DOHH2 (cell line): ENCODE measurements at regions not wholly inside any gene's neighbourhood (a gene's known extent, or its start where the extent isn't known, plus 50 kb on each side); places are given as distances from the start of the nearest gene placed in this dataset.

ENCODE experiments used
- H3F3A ChIP-seq: fragments of 200-600 bp; sonication (generic), shearing (Covaris generic); 2 replicates; pipeline ENCODE4 v1.6.0; 2016; ENCODE audit warnings: antibody characterized with exemption, mild to moderate bottlenecking; ENCODE audit not compliant: control insufficient read depth, insufficient read depth
- H3K27ac ChIP-seq: fragments of 200-600 bp; sonication (generic); 2 replicates; pipeline ENCODE4 v1.5.1; 2014; ENCODE audit warnings: low read depth, mild to moderate bottlenecking, low read length, moderate library complexity
- H3K27me3 ChIP-seq: fragments of 200-600 bp; sonication (generic); 2 replicates; pipeline ENCODE4 v1.6.1; 2014; ENCODE audit warnings: mild to moderate bottlenecking, low read length, mixed read lengths; ENCODE audit not compliant: control insufficient read depth
- H3K36me3 ChIP-seq: fragments of 200-600 bp; sonication (generic); 2 replicates; pipeline ENCODE4 v1.6.1; 2014; ENCODE audit warnings: mild to moderate bottlenecking, low read length, moderate library complexity, mixed read lengths; ENCODE audit not compliant: control insufficient read depth
- H3K4me1 ChIP-seq: fragments of 200-600 bp; sonication (generic); 2 replicates; pipeline ENCODE4 v1.6.1; 2014; ENCODE audit warnings: mild to moderate bottlenecking, low read length, mixed read lengths; ENCODE audit not compliant: control insufficient read depth
- H3K4me2 ChIP-seq: fragments of 200-600 bp; sonication (generic); 2 replicates; pipeline ENCODE4 v1.6.0; 2014; ENCODE audit warnings: mild to moderate bottlenecking, low read length, moderate library complexity
- H3K4me3 ChIP-seq: fragments of 200-600 bp; sonication (generic); 2 replicates; pipeline ENCODE4 v1.5.1; 2014; ENCODE audit warnings: mild to moderate bottlenecking, low read length, mixed read lengths
- H3K79me2 ChIP-seq: fragments of 200-600 bp; sonication (generic); 2 replicates; pipeline ENCODE4 v1.6.1; 2014; ENCODE audit warnings: mild to moderate bottlenecking, low read length, mixed read lengths; ENCODE audit not compliant: control insufficient read depth
- H3K9me2 ChIP-seq: fragments of 200-600 bp; sonication (generic); replicated peaks from 2 replicates; pipeline ENCODE4 v1.6.1; 2014; ENCODE audit warnings: mild to moderate bottlenecking, low read length, mixed read lengths; ENCODE audit not compliant: control insufficient read depth
- H3K9me3 ChIP-seq: fragments of 200-600 bp; sonication (generic); 2 replicates; pipeline ENCODE4 v1.6.1; 2014; ENCODE audit warnings: antibody characterized with exemption, low read length, mixed read lengths; ENCODE audit not compliant: control insufficient read depth, insufficient read depth
- H4K20me1 ChIP-seq: fragments of 200-600 bp; sonication (generic); 2 replicates; pipeline ENCODE4 v1.6.0; 2014; ENCODE audit warnings: low read depth, mild to moderate bottlenecking, antibody characterized with exemption, low read length, moderate library complexity; ENCODE audit not compliant: control insufficient read depth, insufficient read depth
- EZH2phosphoT487 ChIP-seq: fragments of 200-600 bp; sonication (generic); IDR thresholded peaks from 2 replicates; pipeline ENCODE4 v1.6.1; 2017; ENCODE audit warnings: borderline replicate concordance, mild to moderate bottlenecking, antibody characterized with exemption, low read length, moderate library complexity, mixed read lengths
- TF ChIP-seq, protein P1 (sequence below): fragments of 200-600 bp; sonication (generic); IDR thresholded peaks from one replicate; pipeline ENCODE4 v1.5.1; 2014; ENCODE audit warnings: antibody characterized with exemption, mild to moderate bottlenecking, low read depth, low read length; ENCODE audit not compliant: poor library complexity, severe bottlenecking

- H3K4me3 ChIP-seq, result no peak overlapping the region
- TF ChIP-seq, protein P1, sequence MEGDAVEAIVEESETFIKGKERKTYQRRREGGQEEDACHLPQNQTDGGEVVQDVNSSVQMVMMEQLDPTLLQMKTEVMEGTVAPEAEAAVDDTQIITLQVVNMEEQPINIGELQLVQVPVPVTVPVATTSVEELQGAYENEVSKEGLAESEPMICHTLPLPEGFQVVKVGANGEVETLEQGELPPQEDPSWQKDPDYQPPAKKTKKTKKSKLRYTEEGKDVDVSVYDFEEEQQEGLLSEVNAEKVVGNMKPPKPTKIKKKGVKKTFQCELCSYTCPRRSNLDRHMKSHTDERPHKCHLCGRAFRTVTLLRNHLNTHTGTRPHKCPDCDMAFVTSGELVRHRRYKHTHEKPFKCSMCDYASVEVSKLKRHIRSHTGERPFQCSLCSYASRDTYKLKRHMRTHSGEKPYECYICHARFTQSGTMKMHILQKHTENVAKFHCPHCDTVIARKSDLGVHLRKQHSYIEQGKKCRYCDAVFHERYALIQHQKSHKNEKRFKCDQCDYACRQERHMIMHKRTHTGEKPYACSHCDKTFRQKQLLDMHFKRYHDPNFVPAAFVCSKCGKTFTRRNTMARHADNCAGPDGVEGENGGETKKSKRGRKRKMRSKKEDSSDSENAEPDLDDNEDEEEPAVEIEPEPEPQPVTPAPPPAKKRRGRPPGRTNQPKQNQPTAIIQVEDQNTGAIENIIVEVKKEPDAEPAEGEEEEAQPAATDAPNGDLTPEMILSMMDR, result no peak
- TF ChIP-seq EZH2phosphoT487, result no peak
- peaks cover 3% of the 10 kb centered on the region; the same call in 1 of the 2 replicates for H3K9me3 ChIP-seq
- H3K36me3 ChIP-seq, result 0 out of 2 replicates have a peak, but pooled peaks cover 2% of the 10 kb centered on the region
- no peak overlapping the region for H3K27ac ChIP-seq
- H3K9me2 ChIP-seq, result no peaks in the 10 kb centered on the region
- H3K4me2 ChIP-seq, result no peak overlapping the region
- H3K27me3 ChIP-seq, result no peaks in the 10 kb centered on the region
- H3K4me1 ChIP-seq, result peaks cover 33% of the 10 kb centered on the region
- no peaks in the 10 kb centered on the region for H4K20me1 ChIP-seq
- no peaks in the 10 kb centered on the region for H3K79me2 ChIP-seq
- H3F3A ChIP-seq, result no peaks in the 10 kb centered on the region
Observed at GRCh38 chr3:59254976-59255375, 205.2 kb upstream of the CFAP20DC start.

- Histone ChIP-seq H3K27ac (no peak overlapping the region), H3K4me2 (no peak overlapping the region), H3K36me3 (peaks cover 4% of the 10 kb centered on the region), H3K9me2 (no peaks in the 10 kb centered on the region), H3K79me2 (no peaks in the 10 kb centered on the region), H3K27me3 (no peaks in the 10 kb centered on the region), H3F3A (no peaks in the 10 kb centered on the region), H3K4me3 (no peak overlapping the region), H3K4me1 (peaks cover 39% of the 10 kb centered on the region), H4K20me1 (no peaks in the 10 kb centered on the region), H3K9me3 (peaks cover 4% of the 10 kb centered on the region; the same call in 1 of the 2 replicates)
- TF ChIP-seq EZH2phosphoT487, result no peak
- TF ChIP-seq, protein P1, result no peak
Observed at GRCh38 chr3:59254433-59254832, 204.6 kb upstream of the CFAP20DC start.

DNA sequence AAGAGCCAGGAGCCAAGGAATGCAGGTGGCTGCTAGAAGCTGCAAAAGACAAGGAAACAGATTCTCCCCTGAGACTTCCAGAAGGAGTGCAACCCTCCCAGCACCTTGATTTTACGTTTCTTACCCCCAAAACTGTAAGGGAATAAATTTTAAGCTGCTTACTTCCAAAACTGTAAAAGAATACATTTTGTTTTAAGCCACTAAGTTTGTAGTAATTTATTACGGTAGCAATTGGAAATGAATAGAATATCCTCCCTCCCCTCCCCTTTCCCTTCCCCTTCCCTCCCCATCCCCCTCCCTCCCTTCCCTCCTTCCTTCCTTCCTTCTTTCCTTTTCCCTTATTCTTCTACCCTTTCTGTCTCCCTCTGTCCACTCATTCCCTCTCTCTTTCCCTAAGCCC, 203.7 kb upstream of the CFAP20DC start:
- TF ChIP-seq, protein P1, result no peak
- TF ChIP-seq EZH2phosphoT487, result no peak
- H3K36me3 ChIP-seq, result peaks cover 11% of the 10 kb centered on the region
- H4K20me1 ChIP-seq, result no peaks in the 10 kb centered on the region
- no peak overlapping the region for H3K4me2 ChIP-seq
- peaks cover 11% of the 10 kb centered on the region for H3K9me3 ChIP-seq
- no peak overlapping the region for H3K4me3 ChIP-seq
- H3K79me2 ChIP-seq, result no peaks in the 10 kb centered on the region
- H3K9me2 ChIP-seq, result no peaks in the 10 kb centered on the region
- no peaks in the 10 kb centered on the region for H3F3A ChIP-seq
- H3K4me1 ChIP-seq, result peaks cover 46% of the 10 kb centered on the region
- H3K27ac ChIP-seq, result no peak overlapping the region
- H3K27me3 ChIP-seq, result no peaks in the 10 kb centered on the region
